SU-DHL-6 (cell line): ENCODE measurements at regions not wholly inside any gene's neighbourhood (a gene's known extent, or its start where the extent isn't known, plus 50 kb on each side); places are given as distances from the start of the nearest gene placed in this dataset.

Experiments
- H2AFZ ChIP-seq: fragments of 200-600 bp; sonication (generic); 2 replicates; pipeline ENCODE4 v1.6.1; 2014; ENCODE audit warnings: low read depth, mild to moderate bottlenecking, moderate library complexity, mixed read lengths, antibody characterized with exemption, low read length; ENCODE audit not compliant: severe bottlenecking
- H3F3A ChIP-seq: fragments of 200-600 bp; shearing (Covaris generic); 2 replicates; pipeline ENCODE4 v1.6.0; 2016; ENCODE audit warnings: antibody characterized with exemption, mild to moderate bottlenecking; ENCODE audit not compliant: insufficient read depth
- H3K27ac ChIP-seq: fragments of 200-600 bp; sonication (generic); 2 replicates; pipeline ENCODE4 v1.5.1; 2016; ENCODE audit warnings: low read depth, mild to moderate bottlenecking, low read length, moderate library complexity, mixed read lengths
- H3K27me3 ChIP-seq: fragments of 200-600 bp; sonication (generic), shearing (Covaris generic); 2 replicates; pipeline ENCODE4 v1.6.0; 2014; ENCODE audit warnings: mild to moderate bottlenecking, low read length
- H3K36me3 ChIP-seq: fragments of 200-600 bp; sonication (generic); 2 replicates; pipeline ENCODE4 v1.6.1; 2014; ENCODE audit warnings: mild to moderate bottlenecking, low read length, mixed read lengths
- H3K4me2 ChIP-seq: fragments of 300-600, 200-600 bp; shearing (Covaris generic), sonication (generic); 2 replicates; pipeline ENCODE4 v1.6.0; 2014; ENCODE audit warnings: low read length, low read depth, mild to moderate bottlenecking; ENCODE audit not compliant: poor library complexity, severe bottlenecking
- H3K4me3 ChIP-seq: fragments of 200-600 bp; sonication (generic); 2 replicates; pipeline ENCODE4 v1.5.1; 2014; ENCODE audit warnings: antibody characterized with exemption, low read length, mild to moderate bottlenecking, mixed read lengths; ENCODE audit not compliant: insufficient read depth, poor library complexity, severe bottlenecking
- H3K79me2 ChIP-seq: fragments of 200-600 bp; sonication (generic); 2 replicates; pipeline ENCODE4 v1.6.1; 2014; ENCODE audit warnings: mild to moderate bottlenecking, low read length, moderate library complexity; ENCODE audit not compliant: insufficient read depth
- H3K9ac ChIP-seq: fragments of 200-600 bp; sonication (generic); 2 replicates; pipeline ENCODE4 v1.7.0; 2014; ENCODE audit warnings: mild to moderate bottlenecking, low read length
- H3K9me2 ChIP-seq: fragments of 200-600 bp; sonication (generic); replicated peaks from 2 replicates; pipeline ENCODE4 v1.6.1; 2014; ENCODE audit warnings: low read length; ENCODE audit not compliant: insufficient read depth
- H3K9me3 ChIP-seq: fragments of 200-600 bp; sonication (generic); 2 replicates; pipeline ENCODE4 v1.6.1; 2014; ENCODE audit warnings: low read length, mixed read lengths; ENCODE audit not compliant: insufficient read depth
- H4K20me1 ChIP-seq: fragments of 200-600 bp; sonication (generic); 2 replicates; pipeline ENCODE4 v1.6.1; 2014; ENCODE audit warnings: low read depth, mild to moderate bottlenecking, antibody characterized with exemption, low read length, moderate library complexity, mixed read lengths
- CTCF ChIP-seq: fragments of 200-600 bp; sonication (generic); IDR thresholded peaks from one replicate; pipeline ENCODE4 v1.5.1; 2017; ENCODE audit warnings: antibody characterized with exemption, mild to moderate bottlenecking, low read length, moderate library complexity; ENCODE audit not compliant: insufficient read depth, poor library complexity, severe bottlenecking
- EZH2phosphoT487 ChIP-seq: fragments of 200-600 bp; sonication (generic), shearing (Covaris generic); conservative IDR thresholded peaks from 2 replicates; pipeline ENCODE4 v1.6.1; 2018; ENCODE audit warnings: mild to moderate bottlenecking, antibody characterized with exemption, low read length, moderate library complexity, mixed read lengths

GRCh38 chr16:26770547-26770946 lies 296.2 kb upstream of the C16orf82 start:
- Histone ChIP-seq H3F3A (no peaks in the 10 kb centered on the region), H3K27ac (no peak overlapping the region)

GRCh38 chr16:26772503-26772902 lies 294.2 kb upstream of the C16orf82 start:
- H4K20me1 ChIP-seq = no peaks in the 10 kb centered on the region
- H3K36me3 ChIP-seq = no peaks in the 10 kb centered on the region
- H3K79me2 ChIP-seq = no peaks in the 10 kb centered on the region
- H3K4me2 ChIP-seq = no peak overlapping the region
- TF ChIP-seq CTCF (no peak), EZH2phosphoT487 (no peak)
- H3K27ac ChIP-seq = no peak overlapping the region
- no peak overlapping the region for H3K9ac ChIP-seq
- H3K9me2 ChIP-seq = no peaks in the 10 kb centered on the region
- no peaks in the 10 kb centered on the region for H3F3A ChIP-seq
- H2AFZ ChIP-seq = no peak overlapping the region
- H3K4me3 ChIP-seq = no peak overlapping the region
- H3K27me3 ChIP-seq = no peaks in the 10 kb centered on the region
- H3K9me3 ChIP-seq = no peaks in the 10 kb centered on the region

More at GRCh38 chr16:26770547-26770946, 296.2 kb upstream of the C16orf82 start:
- no peak for TF ChIP-seq EZH2phosphoT487
- TF ChIP-seq CTCF = no peak
- Histone ChIP-seq H3K4me3 (no peak overlapping the region), H3K4me2 (no peak overlapping the region), H4K20me1 (no peaks in the 10 kb centered on the region), H3K27me3 (no peaks in the 10 kb centered on the region), H3K79me2 (no peaks in the 10 kb centered on the region), H3K9me3 (no peaks in the 10 kb centered on the region), H2AFZ (no peak overlapping the region), H3K36me3 (no peaks in the 10 kb centered on the region), H3K9me2 (no peaks in the 10 kb centered on the region), H3K9ac (no peak overlapping the region)

GRCh38 chr16:26777821-26778220 lies 288.9 kb upstream of the C16orf82 start:
- Histone ChIP-seq H3K9me2 (no peaks in the 10 kb centered on the region), H3K36me3 (no peaks in the 10 kb centered on the region), H3K79me2 (no peaks in the 10 kb centered on the region), H3K27ac (no peak overlapping the region), H3K4me2 (no peak overlapping the region), H4K20me1 (no peaks in the 10 kb centered on the region), H3K9ac (no peak overlapping the region), H3K4me3 (no peak overlapping the region), H3K27me3 (no peaks in the 10 kb centered on the region), H3K9me3 (no peaks in the 10 kb centered on the region), H2AFZ (no peak overlapping the region), H3F3A (no peaks in the 10 kb centered on the region)
- TF ChIP-seq CTCF = no peak
- TF ChIP-seq EZH2phosphoT487 = no peak
